PC-9 (cell line): ENCODE measurements at regions not wholly inside any gene's neighbourhood (a gene's known extent, or its start where the extent isn't known, plus 50 kb on each side); places are given as distances from the start of the nearest gene placed in this dataset.

Source experiments
- CTCF ChIP-seq: fragments of 200-600 bp; sonication (generic); conservative IDR thresholded peaks from 2 replicates; pipeline ENCODE4 v1.6.1; 2017; ENCODE audit warnings: mixed run types, antibody characterized with exemption, mild to moderate bottlenecking, moderate library complexity
- EZH2 ChIP-seq: fragments of 200-600 bp; sonication (generic); IDR thresholded peaks from 2 replicates; pipeline ENCODE4 v1.8.0; 2017; ENCODE audit warnings: antibody characterized with exemption, low read depth

DNA sequence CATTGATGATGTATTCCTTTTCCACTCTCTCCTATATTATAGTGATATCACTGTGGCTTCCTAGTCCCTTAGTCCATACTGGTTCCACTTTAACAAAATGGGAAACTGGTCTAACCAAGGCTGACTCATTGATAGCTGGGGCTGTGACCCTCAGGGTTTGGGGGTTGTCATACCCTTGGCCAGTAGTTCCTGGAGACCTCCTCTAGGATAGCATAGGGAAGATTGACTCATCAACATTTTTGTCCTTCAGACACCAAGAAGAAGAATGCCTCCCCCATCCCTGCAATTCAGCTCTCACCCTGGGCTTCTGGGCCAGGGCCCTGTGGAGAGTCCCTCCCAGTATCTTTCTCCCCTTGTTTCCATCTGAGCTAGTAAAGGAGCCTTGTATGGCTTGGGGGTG, 68.8 kb upstream of the PRPS1 start:
- TF ChIP-seq CTCF (no peak), EZH2 (no peak)
